ENCODE measurements at regions not wholly inside any gene's neighbourhood (a gene's known extent, or its start where the extent isn't known, plus 50 kb on each side); places are given as distances from the start of the nearest gene placed in this dataset.
"Not testable (repeated sequence)": the region's sequence is repeated elsewhere in the genome, so short reads cannot be mapped to it uniquely, and the experiment has no call there.

GRCh38 chr1:229863651-229864545 lies 203.1 kb upstream of the GALNT2 start:
- DNase-seq: no peak

DNA sequence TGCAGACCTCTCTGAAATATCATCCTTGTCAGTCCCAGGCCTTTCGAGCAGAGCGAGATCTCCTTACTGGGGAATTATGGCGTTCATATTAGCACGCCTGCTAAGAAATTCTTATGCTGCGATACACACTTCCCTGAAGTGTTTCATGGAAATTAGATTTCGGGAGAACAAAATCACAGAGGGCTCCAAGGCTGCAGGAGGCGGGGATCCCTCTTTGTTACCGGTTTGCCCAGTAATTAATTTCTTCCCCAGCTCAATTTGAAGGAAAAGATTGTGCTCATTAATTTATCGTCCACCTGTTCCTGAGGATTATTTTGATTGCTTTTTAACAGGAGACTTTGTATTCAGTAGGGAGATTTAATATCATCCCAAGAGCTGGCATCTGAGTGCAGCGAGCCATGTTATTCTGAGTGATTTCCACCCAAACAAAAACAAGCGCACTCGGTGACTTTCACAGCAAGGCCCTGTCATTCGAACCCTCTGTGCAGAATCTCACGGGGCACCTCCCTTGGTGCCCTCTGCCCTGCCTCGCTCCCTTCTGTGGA lies 202.3 kb upstream of the GALNT2 start:
- no peak for DNase-seq

GRCh38 chr1:229865321-229865720 lies 201.7 kb upstream of the GALNT2 start:
- not testable (repeated sequence) for DNase-seq

- no peak for DNase-seq
Observed at GRCh38 chr1:229867726-229868125, 199.3 kb upstream of the GALNT2 start.

GRCh38 chr1:229869240-229869639 lies 197.8 kb upstream of the GALNT2 start:
- no peak for DNase-seq

DNA sequence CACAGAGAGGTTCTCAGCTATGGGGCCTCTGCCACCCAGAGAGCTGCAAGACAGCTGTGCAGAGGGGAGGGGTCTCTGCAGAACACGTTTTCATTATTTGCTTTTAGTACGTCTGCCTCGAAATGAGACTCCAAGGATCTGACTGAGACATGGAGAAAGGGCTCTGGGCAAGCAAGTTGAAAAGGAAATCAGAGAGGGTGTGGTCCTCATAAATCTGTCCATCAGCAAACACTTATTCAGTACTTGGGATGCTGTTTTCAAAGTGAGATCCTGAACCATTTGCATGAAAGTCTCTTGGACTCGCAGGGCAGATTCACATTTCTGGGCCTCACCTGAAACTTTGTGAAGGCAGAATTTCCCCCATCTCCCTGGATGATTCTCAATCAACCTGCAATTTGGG lies 197.4 kb upstream of the GALNT2 start:
- no peak for DNase-seq

DNA sequence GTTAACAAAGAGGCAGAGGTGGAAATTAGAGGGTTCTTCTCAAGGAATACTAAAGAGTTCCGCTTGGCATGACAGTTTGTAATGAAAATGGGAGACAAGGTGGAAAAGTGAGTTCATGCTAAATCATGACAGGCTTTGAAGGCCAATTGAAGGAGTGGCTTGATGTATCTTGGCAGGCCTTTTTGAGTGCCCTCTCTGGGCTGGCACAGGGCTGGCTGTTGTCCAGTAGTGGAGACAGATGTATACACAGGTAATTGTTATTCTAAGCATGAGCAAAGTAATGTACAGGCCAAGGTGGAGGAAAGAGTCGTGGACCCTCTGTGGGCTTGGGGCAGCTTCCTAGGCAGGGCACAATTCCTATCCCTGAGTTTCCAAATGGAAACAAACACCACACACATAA lies 196.7 kb upstream of the GALNT2 start:
- DNase-seq: no peak

DNA sequence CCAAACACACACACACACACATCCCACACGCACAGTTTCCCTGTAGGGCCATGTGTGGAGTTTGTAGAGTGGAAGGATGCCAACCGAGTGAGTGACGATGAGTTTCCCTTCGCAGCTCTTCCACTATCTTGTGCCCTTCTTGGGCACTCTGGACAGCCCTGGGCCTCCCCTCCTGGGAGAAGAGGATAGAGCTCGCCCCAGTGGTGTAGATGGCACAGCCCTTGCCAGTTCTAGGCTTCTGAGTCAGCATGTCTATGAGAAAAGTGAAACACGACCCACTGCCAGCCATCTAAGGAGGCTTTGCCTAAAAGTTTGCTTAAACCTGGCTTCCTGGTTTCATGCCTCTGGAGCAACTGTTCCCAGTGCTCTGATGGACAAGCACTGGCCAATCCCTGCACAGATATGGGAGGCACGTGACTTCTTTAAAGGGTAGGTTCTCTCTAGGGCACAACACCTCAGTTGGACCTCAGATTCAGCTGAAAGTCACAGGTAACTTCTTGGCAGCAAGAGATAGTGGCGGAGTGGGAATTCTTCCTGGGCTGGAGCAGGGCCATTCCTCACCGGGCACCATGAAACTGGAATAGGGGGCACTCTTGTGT lies 195.9 kb upstream of the GALNT2 start:
- DNase-seq: no peak

GRCh38 chr1:229874136-229874535 lies 192.9 kb upstream of the GALNT2 start:
- DNase-seq: no peak

DNA sequence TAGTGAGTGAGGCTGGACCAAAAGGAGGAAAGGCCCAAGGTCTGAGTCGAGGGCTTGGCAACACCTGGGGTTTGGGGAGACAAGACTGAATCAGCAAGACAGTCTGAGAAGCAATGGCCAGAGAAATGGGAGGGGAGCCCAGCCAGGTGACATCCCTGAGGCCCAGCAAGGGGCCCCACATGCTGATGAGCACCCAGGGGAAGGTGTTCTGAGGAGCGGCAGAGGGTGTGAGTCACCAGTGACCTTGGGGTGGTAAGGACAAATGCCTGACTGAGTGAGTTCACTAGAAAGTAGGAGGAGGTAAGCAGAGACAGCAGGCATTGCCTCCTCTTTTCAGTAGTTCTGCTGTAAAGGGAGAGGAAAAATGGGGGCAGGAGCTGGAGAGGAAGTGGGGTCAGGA lies 192.4 kb upstream of the GALNT2 start:
- peak; percentile 17 for DNase-seq

DNA sequence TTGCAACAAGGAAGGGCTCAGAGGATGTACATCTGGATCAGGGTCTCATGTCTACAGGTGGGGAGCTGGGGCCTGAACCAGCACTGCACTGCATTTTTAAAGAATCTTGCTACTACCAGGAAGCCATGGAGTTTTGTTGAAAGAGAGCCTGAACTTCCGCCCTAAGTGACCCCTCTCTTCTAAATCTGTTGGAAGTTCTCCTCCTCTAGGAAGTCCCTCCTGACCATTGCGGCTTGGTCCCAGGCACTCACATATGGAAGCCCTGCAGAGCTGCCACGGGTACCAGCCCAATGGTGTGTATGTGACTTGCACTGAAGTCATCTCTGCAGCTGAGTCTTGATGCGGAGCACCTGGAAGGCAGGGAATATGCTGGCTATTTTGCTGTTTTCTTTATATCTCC lies 192.0 kb upstream of the GALNT2 start:
- no peak for DNase-seq

- no peak for DNase-seq
Observed at GRCh38 chr1:229879746-229880145, 187.3 kb upstream of the GALNT2 start.

- DNase-seq: no peak
Observed at GRCh38 chr1:229880271-229881170, 186.5 kb upstream of the GALNT2 start.

- DNase-seq: no peak
Observed at GRCh38 chr1:229882621-229883020, 184.4 kb upstream of the GALNT2 start.

- no peak for DNase-seq
Observed at GRCh38 chr1:229883504-229884200, 183.4 kb upstream of the GALNT2 start.

GRCh38 chr1:229884765-229885164 lies 182.3 kb upstream of the GALNT2 start:
- no peak for DNase-seq

GRCh38 chr1:229885568-229886495 lies 181.2 kb upstream of the GALNT2 start:
- DNase-seq: no peak

- DNase-seq: no peak
Observed at GRCh38 chr1:229886636-229887035, 180.4 kb upstream of the GALNT2 start.

DNA sequence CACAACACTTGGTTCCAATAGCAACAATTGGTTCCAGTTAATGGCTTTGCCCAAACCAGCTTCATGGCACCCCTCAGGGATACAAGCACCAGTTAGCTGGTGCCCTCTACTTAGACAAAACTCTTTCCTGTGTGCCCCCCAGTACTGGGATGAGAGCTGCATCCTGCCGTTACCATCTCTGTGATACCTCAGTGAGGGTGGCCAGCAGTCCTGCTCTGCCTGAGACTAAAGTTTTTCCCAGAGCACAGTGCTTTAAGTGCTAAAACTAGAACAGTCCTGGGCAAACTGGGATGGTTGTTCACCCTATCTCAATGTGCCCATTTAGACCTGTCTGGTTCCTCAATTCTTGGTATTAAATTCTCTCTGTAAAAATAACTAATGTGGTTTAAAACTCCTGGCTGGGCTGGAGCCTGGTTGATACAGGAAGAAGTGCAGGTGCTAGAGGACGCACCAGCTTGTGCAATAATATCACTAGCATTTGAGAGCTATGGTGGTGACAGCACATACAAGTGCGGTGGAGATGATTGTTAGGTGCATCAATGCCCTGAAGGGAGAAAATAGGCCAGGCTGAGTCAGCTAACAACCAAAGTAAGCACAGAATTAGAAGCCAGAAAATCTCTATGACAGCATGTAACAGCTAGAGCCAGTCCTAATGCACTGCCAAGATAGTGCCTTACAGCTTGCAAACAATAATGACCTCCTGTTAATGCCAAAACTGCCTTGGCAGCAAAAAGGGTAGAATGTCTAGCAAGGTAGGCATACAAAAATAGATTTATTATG lies 179.8 kb upstream of the GALNT2 start:
- DNase-seq: no peak

GRCh38 chr1:229888157-229888556 lies 178.9 kb upstream of the GALNT2 start:
- no peak for DNase-seq
